ENCODE measurements at regions not wholly inside any gene's neighbourhood (a gene's known extent, or its start where the extent isn't known, plus 50 kb on each side); places are given as distances from the start of the nearest gene placed in this dataset.

DNA sequence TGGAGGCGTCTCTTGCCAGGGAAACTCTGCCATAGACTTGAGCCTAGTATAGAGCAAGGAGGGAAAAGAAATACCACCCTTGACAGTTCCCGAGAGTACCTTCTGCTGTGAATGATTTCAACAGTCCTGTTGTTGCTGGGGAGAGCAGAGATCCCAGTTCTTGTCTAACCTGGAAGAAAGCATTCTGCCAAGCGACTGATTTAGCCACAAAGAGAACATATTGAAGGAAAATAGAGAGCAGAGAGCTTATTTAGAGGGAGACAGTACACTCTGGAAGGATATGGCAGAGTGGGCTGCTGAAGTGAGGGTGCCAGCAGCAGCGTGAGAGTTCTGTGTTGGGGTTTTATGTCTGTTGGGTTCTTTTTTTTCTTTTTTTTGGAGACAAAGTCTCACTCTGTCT, 966.9 kb upstream of the TMEM132C start:
- H3K9me3 ChIP-seq (ENCODE audit: control insufficient read depth, insufficient read depth, low read length) = peaks cover 7% of the 10 kb centered on the region
- no peak for DNase-seq (ENCODE audit: low read depth, low spot score)
- CTCF ChIA-PET = no interaction called here
- no peak overlapping the region for H3K27ac ChIP-seq (ENCODE audit: low read depth, low read length)
- no peaks in the 10 kb centered on the region for H3K27me3 ChIP-seq (ENCODE audit: control insufficient read depth, insufficient read depth, low read length)
- TF ChIP-seq, protein P1, sequence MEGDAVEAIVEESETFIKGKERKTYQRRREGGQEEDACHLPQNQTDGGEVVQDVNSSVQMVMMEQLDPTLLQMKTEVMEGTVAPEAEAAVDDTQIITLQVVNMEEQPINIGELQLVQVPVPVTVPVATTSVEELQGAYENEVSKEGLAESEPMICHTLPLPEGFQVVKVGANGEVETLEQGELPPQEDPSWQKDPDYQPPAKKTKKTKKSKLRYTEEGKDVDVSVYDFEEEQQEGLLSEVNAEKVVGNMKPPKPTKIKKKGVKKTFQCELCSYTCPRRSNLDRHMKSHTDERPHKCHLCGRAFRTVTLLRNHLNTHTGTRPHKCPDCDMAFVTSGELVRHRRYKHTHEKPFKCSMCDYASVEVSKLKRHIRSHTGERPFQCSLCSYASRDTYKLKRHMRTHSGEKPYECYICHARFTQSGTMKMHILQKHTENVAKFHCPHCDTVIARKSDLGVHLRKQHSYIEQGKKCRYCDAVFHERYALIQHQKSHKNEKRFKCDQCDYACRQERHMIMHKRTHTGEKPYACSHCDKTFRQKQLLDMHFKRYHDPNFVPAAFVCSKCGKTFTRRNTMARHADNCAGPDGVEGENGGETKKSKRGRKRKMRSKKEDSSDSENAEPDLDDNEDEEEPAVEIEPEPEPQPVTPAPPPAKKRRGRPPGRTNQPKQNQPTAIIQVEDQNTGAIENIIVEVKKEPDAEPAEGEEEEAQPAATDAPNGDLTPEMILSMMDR (IDR thresholded peaks at IDR 0.05; ENCODE audit: low read depth, low read length) = no peak
- no peak overlapping the region for H3K4me3 ChIP-seq (ENCODE audit: low read depth, low read length)
- POLR2A ChIA-PET = no interaction called here

DNA sequence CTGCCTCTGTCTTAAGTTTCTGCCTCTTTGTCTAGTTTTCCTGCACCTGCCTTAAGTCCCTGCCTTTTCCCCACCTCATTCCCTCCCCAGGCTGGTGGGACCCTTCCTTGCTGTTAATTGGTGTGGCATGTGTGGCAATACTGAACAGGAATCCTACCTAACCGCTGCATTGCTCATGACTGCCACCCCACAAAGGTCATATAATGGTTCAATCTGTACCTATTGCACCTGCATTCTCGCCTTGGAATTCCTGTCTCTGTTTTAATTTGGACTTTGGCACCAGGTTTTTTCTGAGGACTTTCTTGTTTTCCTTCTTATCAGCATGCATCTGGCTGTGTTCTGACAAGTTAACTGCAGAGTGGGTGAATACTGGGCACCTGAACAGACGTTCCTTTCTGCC, 966.2 kb upstream of the TMEM132C start:
- ChIA-PET CTCF (no interaction called here), POLR2A (no interaction called here)
- no peak overlapping the region for H3K27ac ChIP-seq (ENCODE audit: low read depth, low read length)
- H3K9me3 ChIP-seq (ENCODE audit: control insufficient read depth, insufficient read depth, low read length) = peaks cover 11% of the 10 kb centered on the region
- TF ChIP-seq, protein P1 (IDR thresholded peaks at IDR 0.05; ENCODE audit: low read depth, low read length) = no peak
- H3K27me3 ChIP-seq (ENCODE audit: control insufficient read depth, insufficient read depth, low read length) = no peaks in the 10 kb centered on the region
- DNase-seq (ENCODE audit: low read depth, low spot score) = no peak
- no peak overlapping the region for H3K4me3 ChIP-seq (ENCODE audit: low read depth, low read length)

DNA sequence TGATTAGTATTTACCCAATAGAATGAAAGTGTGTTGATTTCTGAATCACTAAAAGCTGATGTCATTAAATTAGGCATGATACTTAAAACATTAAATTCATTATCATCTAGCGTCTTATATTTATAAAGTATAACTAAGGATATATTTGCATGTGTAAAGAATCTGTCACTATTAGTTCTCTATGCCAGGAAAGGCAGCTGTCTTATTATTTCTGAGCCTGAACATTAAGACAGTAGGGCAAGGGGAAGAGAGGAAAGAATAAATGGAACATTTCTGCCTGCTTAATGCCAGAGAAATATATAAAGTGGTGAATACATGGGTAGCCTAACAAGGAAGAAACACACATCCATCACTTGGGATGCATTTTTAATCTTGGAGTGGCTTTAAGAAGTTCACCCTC, 965.1 kb upstream of the TMEM132C start:
- peaks cover 15% of the 10 kb centered on the region for H3K9me3 ChIP-seq (ENCODE audit: control insufficient read depth, insufficient read depth, low read length)
- H3K4me3 ChIP-seq (ENCODE audit: low read depth, low read length) = no peak overlapping the region
- H3K27me3 ChIP-seq (ENCODE audit: control insufficient read depth, insufficient read depth, low read length) = no peaks in the 10 kb centered on the region
- TF ChIP-seq, protein P1 (IDR thresholded peaks at IDR 0.05; ENCODE audit: low read depth, low read length) = no peak
- POLR2A ChIA-PET = no interaction called here
- no peak for DNase-seq (ENCODE audit: low read depth, low spot score)
- no peak overlapping the region for H3K27ac ChIP-seq (ENCODE audit: low read depth, low read length)
- CTCF ChIA-PET = no interaction called here

DNA sequence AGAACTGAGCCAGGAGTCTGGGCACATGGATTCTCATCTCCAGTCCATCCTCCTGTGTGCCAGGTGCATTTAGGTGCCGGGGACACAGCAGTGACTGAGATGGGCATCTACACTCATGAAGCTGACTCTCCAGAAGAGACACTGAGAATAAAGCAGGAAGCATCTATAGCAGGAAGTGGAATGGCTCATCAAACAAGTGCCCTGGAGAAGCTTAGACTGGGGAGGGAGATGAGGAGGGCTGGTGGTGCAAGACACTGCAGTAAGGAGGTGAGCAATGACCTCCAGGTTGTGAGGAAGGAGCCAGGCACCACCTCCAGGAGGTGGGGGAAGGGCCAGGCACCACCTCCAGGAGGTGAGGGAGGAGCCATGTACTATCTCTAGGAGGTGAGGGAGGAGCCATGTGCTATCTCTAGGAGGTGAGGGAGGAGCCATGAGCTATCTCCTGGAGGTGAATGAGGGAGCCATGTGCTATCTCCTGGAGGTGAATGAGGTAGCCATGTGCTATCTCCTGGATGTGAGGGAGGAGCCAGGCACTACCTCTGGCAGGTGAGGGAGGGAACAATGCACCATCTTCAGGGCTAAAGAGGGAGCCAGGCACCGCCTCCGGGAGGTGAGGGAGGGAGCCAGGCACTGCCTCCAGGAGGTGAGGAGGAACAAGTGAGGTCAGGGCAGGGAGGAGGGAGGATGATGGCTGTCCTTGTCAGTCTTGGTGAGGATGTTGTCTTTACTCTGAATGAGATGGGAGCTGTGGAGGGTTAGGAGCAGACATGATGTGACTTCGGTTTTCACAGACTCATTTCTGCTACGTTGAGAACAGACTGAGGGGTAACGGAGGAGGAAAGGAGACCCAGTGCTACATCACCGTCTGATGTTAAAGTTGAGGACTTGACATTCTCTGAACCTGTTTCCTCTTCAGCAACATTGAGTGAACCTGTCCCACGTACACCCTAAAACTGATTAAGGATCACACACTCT, 961.9 kb upstream of the TMEM132C start:
- Histone ChIP-seq H3K27ac (ENCODE audit: low read depth, low read length) (no peak overlapping the region), H3K9me3 (ENCODE audit: control insufficient read depth, insufficient read depth, low read length) (peaks cover 16% of the 10 kb centered on the region), H3K27me3 (ENCODE audit: control insufficient read depth, insufficient read depth, low read length) (no peaks in the 10 kb centered on the region), H3K4me3 (ENCODE audit: low read depth, low read length) (no peak overlapping the region)
- TF ChIP-seq, protein P1 (IDR thresholded peaks at IDR 0.05; ENCODE audit: low read depth, low read length) = no peak
- CTCF ChIA-PET = no interaction called here
- POLR2A ChIA-PET = no interaction called here
- no peak for DNase-seq (ENCODE audit: low read depth, low spot score)

DNA sequence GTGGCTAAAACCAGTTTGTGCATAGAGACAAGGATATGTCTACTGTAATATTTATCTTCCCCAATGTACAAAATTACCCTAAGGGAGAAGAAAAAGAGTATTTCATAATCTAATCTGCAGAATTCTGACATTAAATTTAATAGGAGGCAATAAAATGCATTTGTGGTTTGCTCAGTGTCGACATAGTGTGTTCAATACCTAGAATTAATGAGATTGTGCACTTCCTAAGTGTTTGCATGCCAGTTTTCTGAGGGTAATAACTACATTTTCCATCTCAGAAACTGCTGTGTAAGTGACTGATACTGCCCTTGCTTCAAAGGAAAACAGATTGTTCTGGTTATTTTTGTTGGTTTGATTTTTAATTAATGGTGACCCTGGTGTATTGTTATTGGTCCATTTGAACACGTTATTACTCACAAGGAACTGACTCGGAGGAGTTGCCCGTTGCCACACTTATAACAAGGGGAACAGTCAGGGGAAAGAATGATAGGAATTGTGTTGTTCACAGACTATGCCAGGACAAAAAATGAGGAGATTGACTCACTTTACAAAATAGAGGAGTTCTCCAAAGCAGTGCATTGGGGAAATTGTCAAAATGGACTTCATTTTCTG, 960.3 kb upstream of the TMEM132C start:
- H3K27ac ChIP-seq (ENCODE audit: low read depth, low read length) = no peak overlapping the region
- TF ChIP-seq, protein P1 (IDR thresholded peaks at IDR 0.05; ENCODE audit: low read depth, low read length) = no peak
- H3K27me3 ChIP-seq (ENCODE audit: control insufficient read depth, insufficient read depth, low read length) = no peaks in the 10 kb centered on the region
- DNase-seq (ENCODE audit: low read depth, low spot score) = no peak
- H3K9me3 ChIP-seq (ENCODE audit: control insufficient read depth, insufficient read depth, low read length) = peaks cover 19% of the 10 kb centered on the region
- CTCF ChIA-PET = no interaction called here
- POLR2A ChIA-PET = no interaction called here
- H3K4me3 ChIP-seq (ENCODE audit: low read depth, low read length) = no peak overlapping the region
